PC-9 (cell line): ENCODE measurements at regions not wholly inside any gene's neighbourhood (a gene's known extent, or its start where the extent isn't known, plus 50 kb on each side); places are given as distances from the start of the nearest gene placed in this dataset.

Experiments
- EZH2 ChIP-seq: fragments of 200-600 bp; sonication (generic); IDR thresholded peaks from 2 replicates; pipeline ENCODE4 v1.8.0; 2017; ENCODE audit warnings: antibody characterized with exemption, low read depth
- TF ChIP-seq, protein P1 (sequence below): fragments of 200-600 bp; sonication (generic); conservative IDR thresholded peaks from 2 replicates; pipeline ENCODE4 v1.6.1; 2017; ENCODE audit warnings: mixed run types, antibody characterized with exemption, mild to moderate bottlenecking, moderate library complexity

DNA sequence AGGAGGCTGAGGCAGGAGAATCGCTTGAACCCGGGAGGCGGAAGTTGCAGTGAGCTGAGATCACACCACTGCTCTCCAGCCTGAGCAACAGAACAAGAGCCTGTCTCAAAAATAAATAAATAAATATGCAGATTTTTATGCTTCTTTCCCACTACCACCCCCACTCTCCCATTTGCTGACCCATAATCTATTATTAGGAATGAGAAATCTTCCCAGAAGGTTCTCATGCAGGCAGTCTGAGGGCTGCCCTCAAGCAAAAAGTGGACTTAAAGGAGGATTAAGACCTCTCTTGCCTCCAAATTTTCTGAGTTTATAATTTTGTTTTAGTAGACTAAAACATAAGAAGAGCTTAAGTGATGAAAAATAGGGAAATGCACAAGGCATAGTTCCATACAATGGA lies 85.2 kb upstream of the TOMM7 start:
- TF ChIP-seq, protein P1, sequence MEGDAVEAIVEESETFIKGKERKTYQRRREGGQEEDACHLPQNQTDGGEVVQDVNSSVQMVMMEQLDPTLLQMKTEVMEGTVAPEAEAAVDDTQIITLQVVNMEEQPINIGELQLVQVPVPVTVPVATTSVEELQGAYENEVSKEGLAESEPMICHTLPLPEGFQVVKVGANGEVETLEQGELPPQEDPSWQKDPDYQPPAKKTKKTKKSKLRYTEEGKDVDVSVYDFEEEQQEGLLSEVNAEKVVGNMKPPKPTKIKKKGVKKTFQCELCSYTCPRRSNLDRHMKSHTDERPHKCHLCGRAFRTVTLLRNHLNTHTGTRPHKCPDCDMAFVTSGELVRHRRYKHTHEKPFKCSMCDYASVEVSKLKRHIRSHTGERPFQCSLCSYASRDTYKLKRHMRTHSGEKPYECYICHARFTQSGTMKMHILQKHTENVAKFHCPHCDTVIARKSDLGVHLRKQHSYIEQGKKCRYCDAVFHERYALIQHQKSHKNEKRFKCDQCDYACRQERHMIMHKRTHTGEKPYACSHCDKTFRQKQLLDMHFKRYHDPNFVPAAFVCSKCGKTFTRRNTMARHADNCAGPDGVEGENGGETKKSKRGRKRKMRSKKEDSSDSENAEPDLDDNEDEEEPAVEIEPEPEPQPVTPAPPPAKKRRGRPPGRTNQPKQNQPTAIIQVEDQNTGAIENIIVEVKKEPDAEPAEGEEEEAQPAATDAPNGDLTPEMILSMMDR, result no peak
- TF ChIP-seq EZH2, result no peak
